Breast epithelium (tissue), 4 donors: ENCODE measurements at regions not wholly inside any gene's neighbourhood (a gene's known extent, or its start where the extent isn't known, plus 50 kb on each side); places are given as distances from the start of the nearest gene placed in this dataset.

Experiments
- DNase-seq, 2 donors: peaks; one replicate each; pipeline ENCODE4 v3.0.0-alpha.2; 2019; ENCODE audit warnings: low spot score in 2 of 2
- H3K27ac ChIP-seq, 2 donors: fragments of 200-600 bp; sonication (generic) in 1 of 2; one replicate each; pipeline ENCODE4 v1.5.1; 2016 to 2019; ENCODE audit warnings: mild to moderate bottlenecking in 1 of 2
- H3K27me3 ChIP-seq, 2 donors: fragments of 200-600 bp; sonication (generic) in 1 of 2; one replicate each; pipeline versions ENCODE4 v1.5.1 to v1.6.0; 2017 to 2019; ENCODE audit warnings: control low read depth in 1 of 2, mild to moderate bottlenecking in 1 of 2
- H3K36me3 ChIP-seq: fragments of 200-600 bp; one replicate; pipeline ENCODE4 v1.5.1; 2019
- H3K4me1 ChIP-seq, 2 donors: fragments of 200-600 bp; sonication (generic); one replicate each; pipeline ENCODE4 v1.5.1; 2016 to 2019; ENCODE audit warnings: control low read depth in 1 of 2
- H3K4me3 ChIP-seq, 3 donors: fragments of 200-600 bp; sonication (generic); 1 replicate in 2 of 3; 2 replicates in 1 of 3; pipeline ENCODE4 v1.5.1; 2016 to 2019; ENCODE audit warnings: mild to moderate bottlenecking in 3 of 3, moderate library complexity in 2 of 3
- H3K9me3 ChIP-seq, 2 donors: fragments of 200-600 bp; sonication (generic) in 1 of 2; one replicate each; pipeline ENCODE4 v1.5.1; 2016 to 2019; ENCODE audit warnings: control low read depth in 1 of 2
- CTCF ChIP-seq, 3 donors: fragments of 450-650 bp; IDR thresholded peaks; one replicate each; pipeline ENCODE4 v1.5.1; 2016 to 2017; ENCODE audit warnings: antibody characterized with exemption in 3 of 3, mild to moderate bottlenecking in 3 of 3, moderate library complexity in 3 of 3
- POLR2A ChIP-seq: fragments of 450-650 bp; IDR thresholded peaks from one replicate; pipeline ENCODE4 v1.6.1; 2016; ENCODE audit warnings: antibody characterized with exemption, mild to moderate bottlenecking, moderate library complexity
- POLR2AphosphoS5 ChIP-seq, 3 donors: sonication (generic); formaldehyde crosslinking; IDR thresholded peaks; one replicate each; pipeline ENCODE4 v1.6.1; 2017; ENCODE audit warnings: antibody characterized with exemption in 3 of 3
- intact Hi-C: fragments of 100-400 bp; cut with DNase I; formaldehyde crosslinking; loops from one replicate; pipeline ENCODE4 v1.15.1; 2023; ENCODE audit warnings: low total_unique reads

DNA sequence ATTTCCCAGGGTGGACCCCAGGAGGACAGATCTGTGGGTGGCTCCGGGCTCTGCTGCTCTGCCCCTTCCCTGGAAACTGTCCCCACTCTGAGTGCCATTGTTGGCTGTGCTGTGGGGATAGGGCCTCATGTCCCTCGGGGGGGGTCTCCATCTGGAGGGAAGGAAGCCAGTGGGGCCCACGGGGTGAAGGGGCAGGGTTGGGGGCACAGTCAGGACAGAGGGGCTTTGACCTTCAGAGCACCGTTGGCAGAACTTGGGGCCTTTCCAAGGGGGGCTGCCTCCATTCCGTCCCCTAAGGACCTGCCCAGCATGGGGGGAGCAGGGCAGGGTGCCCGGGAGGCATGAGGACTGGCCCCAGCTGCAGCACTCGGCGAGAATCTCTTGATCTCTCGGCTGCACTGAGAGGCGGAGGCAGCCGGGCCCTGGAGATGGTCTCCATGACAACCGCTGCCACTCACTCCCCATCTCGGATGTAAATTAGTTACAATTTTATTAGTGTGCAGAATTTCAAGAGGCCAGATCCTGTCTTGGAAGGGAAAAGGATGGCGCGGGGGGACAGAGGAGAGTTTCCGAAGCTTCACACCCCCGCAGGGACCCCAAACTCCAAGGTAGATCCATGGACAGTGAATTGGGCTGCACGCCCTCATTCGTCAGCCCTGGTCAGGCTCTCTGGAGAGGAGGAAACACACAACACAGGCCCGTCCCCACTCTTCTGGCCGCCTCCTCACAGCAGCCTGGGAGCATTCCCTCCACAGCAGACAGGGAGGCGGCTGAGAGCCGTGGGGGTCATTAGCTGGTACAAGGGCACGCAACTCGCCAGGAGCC is 216.2 kb upstream of the IER5L start:
- DNase-seq, result no peak
- intact Hi-C loops, result no loop called here
- TF ChIP-seq POLR2AphosphoS5 (IDR thresholded peaks at IDR 0.05), result no peak
- no peak for TF ChIP-seq POLR2A
- no peak for TF ChIP-seq CTCF (IDR thresholded peaks at IDR 0.05)

GRCh38 chr9:129393064-129393463 is 215.0 kb upstream of the IER5L start:
- H3K36me3 ChIP-seq, result no peaks in the 10 kb centered on the region
- no peaks in the 10 kb centered on the region for H3K4me1 ChIP-seq
- H3K27ac ChIP-seq, result no peak overlapping the region
- H3K4me3 ChIP-seq, result no peak overlapping the region
- H3K27me3 ChIP-seq, result no peaks in the 10 kb centered on the region
- intact Hi-C loops, result no loop called here
- no peak for DNase-seq
- TF ChIP-seq POLR2AphosphoS5 (IDR thresholded peaks at IDR 0.05) (no peak), CTCF (IDR thresholded peaks at IDR 0.05) (no peak), POLR2A (no peak)
- no peaks in the 10 kb centered on the region for H3K9me3 ChIP-seq

More for the DNA sequence above, 216.2 kb upstream of the IER5L start:
- Histone ChIP-seq H3K4me3 (no peak overlapping the region), H3K9me3 (no peaks in the 10 kb centered on the region), H3K4me1 (no peaks in the 10 kb centered on the region), H3K36me3 (no peaks in the 10 kb centered on the region), H3K27ac (no peak overlapping the region), H3K27me3 (no peaks in the 10 kb centered on the region)

DNA sequence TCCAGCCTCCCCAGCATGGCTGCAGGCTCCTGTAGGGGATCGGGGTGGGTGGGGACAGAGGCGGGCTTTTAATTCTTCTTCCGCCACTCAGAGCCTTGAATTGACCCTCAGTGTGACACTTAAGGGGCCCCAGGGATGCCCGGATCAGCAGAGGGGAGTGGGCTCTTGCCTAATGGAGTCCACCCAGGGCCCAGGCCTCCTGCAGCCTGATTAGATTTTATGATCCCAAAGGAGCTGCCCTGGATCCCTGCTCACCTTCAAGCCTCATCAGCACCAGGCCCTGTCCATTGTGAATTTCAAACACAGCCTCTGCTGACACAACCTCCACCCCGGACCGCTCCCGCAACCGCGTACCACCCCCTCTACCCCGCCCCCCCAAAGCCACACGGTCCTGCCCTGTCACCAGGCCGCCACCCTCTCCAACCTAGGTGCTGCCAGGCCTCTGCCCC is 214.1 kb upstream of the IER5L start:
- Histone ChIP-seq H3K4me1 (no peaks in the 10 kb centered on the region), H3K4me3 (no peak overlapping the region), H3K27me3 (no peaks in the 10 kb centered on the region), H3K9me3 (no peaks in the 10 kb centered on the region), H3K36me3 (no peaks in the 10 kb centered on the region), H3K27ac (no peak overlapping the region)
- no peak for DNase-seq
- TF ChIP-seq POLR2A, result no peak
- TF ChIP-seq CTCF (IDR thresholded peaks at IDR 0.05), result no peak
- no peak for TF ChIP-seq POLR2AphosphoS5 (IDR thresholded peaks at IDR 0.05)
- intact Hi-C loops, result no loop called here

GRCh38 chr9:129391221-129391661 is 213.2 kb upstream of the IER5L start:
- Histone ChIP-seq H3K27ac (no peak overlapping the region), H3K36me3 (no peaks in the 10 kb centered on the region), H3K4me1 (no peaks in the 10 kb centered on the region), H3K4me3 (no peak overlapping the region), H3K27me3 (no peaks in the 10 kb centered on the region), H3K9me3 (no peaks in the 10 kb centered on the region)
- DNase-seq, result no peak
- TF ChIP-seq CTCF (IDR thresholded peaks at IDR 0.05), result no peak
- no peak for TF ChIP-seq POLR2A
- no peak for TF ChIP-seq POLR2AphosphoS5 (IDR thresholded peaks at IDR 0.05)
- intact Hi-C loops, result no loop called here

GRCh38 chr9:129390541-129390940 is 212.5 kb upstream of the IER5L start:
- no peak for DNase-seq
- H3K4me3 ChIP-seq, result no peak overlapping the region
- H3K36me3 ChIP-seq, result no peaks in the 10 kb centered on the region
- H3K4me1 ChIP-seq, result no peaks in the 10 kb centered on the region
- TF ChIP-seq POLR2A, result no peak
- TF ChIP-seq POLR2AphosphoS5 (IDR thresholded peaks at IDR 0.05), result no peak
- TF ChIP-seq CTCF (IDR thresholded peaks at IDR 0.05), result no peak
- intact Hi-C loops, result no loop called here
- no peaks in the 10 kb centered on the region for H3K27me3 ChIP-seq
- no peak overlapping the region for H3K27ac ChIP-seq
- H3K9me3 ChIP-seq, result no peaks in the 10 kb centered on the region
